NB4 (cell line): ENCODE measurements at regions not wholly inside any gene's neighbourhood (a gene's known extent, or its start where the extent isn't known, plus 50 kb on each side); places are given as distances from the start of the nearest gene placed in this dataset.

ENCODE experiments used
- CTCF ChIP-seq: IDR thresholded peaks from one replicate; pipeline ENCODE4 v1.5.1; 2012; ENCODE audit warnings: low read depth, low read length
- MYC ChIP-seq: IDR thresholded peaks from 2 replicates; pipeline ENCODE4 v1.6.1; 2011; ENCODE audit warnings: low read depth, low read length
- POLR2A ChIP-seq: IDR thresholded peaks from 2 replicates; pipeline ENCODE4 v1.6.1; 2011; ENCODE audit warnings: mild to moderate bottlenecking; ENCODE audit not compliant: insufficient read length; ENCODE audit errors: extremely low read depth

- TF ChIP-seq POLR2A (no peak), CTCF (no peak), MYC (no peak)
Observed at GRCh38 chr4:126215759-126216158, 901.0 kb downstream of the FAT4 start.
